ENCODE measurements at regions not wholly inside any gene's neighbourhood (a gene's known extent, or its start where the extent isn't known, plus 50 kb on each side); places are given as distances from the start of the nearest gene placed in this dataset.
A peak's percentile ranks its signal among the peaks of the same experiment; 100 is the strongest.

GRCh38 chr6:21666201-21666691, 72.7 kb downstream of the SOX4 start:
- no peak for TF ChIP-seq CTCF (conservative IDR thresholded peaks at IDR 0.05)
- peaks cover 38 to 42% of the 10 kb centered on the region in 2 experiments for H3K4me1 Mint-ChIP-seq
- Histone ChIP-seq H3K4me2 (ENCODE audit: insufficient read depth, insufficient read length, low read length) (peak overlapping the region; percentile 85), H3K79me1 (ENCODE audit: insufficient read depth, low read depth, low read length, poor library complexity, severe bottlenecking) (no peaks in the 10 kb centered on the region), H2BK120ac (ENCODE audit: low read depth, low read length, poor library complexity, severe bottlenecking) (no peak overlapping the region), H4K91ac (ENCODE audit: insufficient read length, low read depth, low read length) (no peak overlapping the region), H3T11ph (ENCODE audit: low read length) (no peak overlapping the region), H2BK15ac (ENCODE audit: low read depth, low read length) (no peak overlapping the region), H3K23me2 (ENCODE audit: insufficient read length, low read depth, low read length, poor library complexity, severe bottlenecking) (peaks cover 27% of the 10 kb centered on the region), H3K27me3 (ENCODE audit: insufficient read depth, low read length) (no peaks in the 10 kb centered on the region), H3K23ac (ENCODE audit: insufficient read length, low read depth, low read length) (no peak overlapping the region), H2AK5ac (ENCODE audit: insufficient read length, low read length) (no peak overlapping the region), H2BK12ac (ENCODE audit: insufficient read length, low read depth, low read length) (no peak overlapping the region), H3K79me2 (ENCODE audit: insufficient read depth, low read length) (peaks cover 27% of the 10 kb centered on the region; the same call in 1 of the 2 replicates), H3K27ac (ENCODE audit: insufficient read length, low read depth, low read length) (peak overlapping the region; percentile 86), H4K20me1 (ENCODE audit: control insufficient read depth, insufficient read depth, insufficient read length) (no peaks in the 10 kb centered on the region), H3K4me1 (ENCODE audit: insufficient read depth, low read length) (peaks cover 3% of the 10 kb centered on the region; the same call in 1 of the 2 replicates), H3K4ac (ENCODE audit: low read depth, low read length) (no peak overlapping the region; the same call in 1 of the 2 replicates), H2BK20ac (ENCODE audit: low read depth, low read length, poor library complexity, severe bottlenecking) (no peak overlapping the region), H4K5ac (ENCODE audit: insufficient read length, low read depth, low read length) (no peak overlapping the region), H4K8ac (replicated peaks; ENCODE audit: insufficient read length, low read depth, low read length) (no peak overlapping the region), H2AFZ (ENCODE audit: low read length) (no peak overlapping the region), H3K9ac (ENCODE audit: extremely low read depth, insufficient read length, low read length) (peak overlapping the region; percentile 95), H3K9me3 (ENCODE audit: control insufficient read depth, low read depth, low read length) (no peaks in the 10 kb centered on the region), H3K56ac (ENCODE audit: insufficient read length, low read depth, low read length) (no peak overlapping the region), H3K14ac (ENCODE audit: insufficient read depth, low read length) (peak overlapping the region; percentile 91), H2BK5ac (ENCODE audit: insufficient read length, low read length) (peak overlapping the region; percentile 65), H3K18ac (ENCODE audit: insufficient read length, low read depth, low read length) (peak overlapping the region; percentile 88)
- peaks cover 10 to 23% (median 19%) of the 10 kb centered on the region in 3 experiments; a peak in 6 of 7 replicates for H3K36me3 Mint-ChIP-seq (ENCODE audit: insufficient read depth in 1 of 3, low read depth in 3 of 3)
- H3K4me3 Mint-ChIP-seq = peak overlapping the region; percentile 86 to 95
- peaks cover 14% of the 10 kb centered on the region for H3K27me3 Mint-ChIP-seq (ENCODE audit: low read depth)
- no CpG with 5 or more reads among the region's 33 CpGs for WGBS (ENCODE audit: extremely low coverage, insufficient read length, low lambda C conversion rate)
- DNase-seq = peak; percentile 85
- peak overlapping the region; percentile 97 to 100 (median 99) for H3K27ac Mint-ChIP-seq
- H3K9me3 Mint-ChIP-seq = no peaks in the 10 kb centered on the region; a peak in 1 of 5 replicates
